K562 (cell line): ENCODE measurements at regions not wholly inside any gene's neighbourhood (a gene's known extent, or its start where the extent isn't known, plus 50 kb on each side); places are given as distances from the start of the nearest gene placed in this dataset.

Source experiments
- ATAC-seq: fragments of 200-7000 bp; cut with Tn5 transposase; 3 replicates; pipeline ENCODE4 v1.9.1; 2020; ENCODE audit warnings: moderate library complexity
- BruUV-seq: library from RNA; stranded (reverse); fragments of 400-500 nt; replicated peaks from 2 replicates; lab custom pipeline; 2021; lab: Mats Ljungman, UMichigan
- CTCF ChIA-PET: fragments of 300-600 bp; formaldehyde crosslinking; extraction: SDS; loops from one replicate; lab custom pipeline; 2021; ENCODE audit warnings: low intra/inter-chr PET ratio; lab: Yijun Ruan, JAX
- POLR2A ChIA-PET: fragments of 300-600, 350-650 bp; sonication (Branson Sonifier 250); formaldehyde crosslinking; extraction: SDS; loops from one replicate; lab custom pipeline; 2021; ENCODE audit warnings: antibody characterized with exemption, inconsistent platforms; lab: Yijun Ruan, JAX
- DNase-seq, 4 experiments: peaks; one replicate each; pipeline versions ENCODE4 v3.0.0 to v3.0.0-alpha.2; 2011 to 2018; ENCODE audit warnings: low spot score in 3 of 4, mixed read lengths in 3 of 4; ENCODE audit errors: extremely low read depth in 1 of 4
- FAIRE-seq: peaks from 2 replicates; lab custom pipeline; 2011; peaks lifted over from hg19 to GRCh38; lab: Jason Lieb, UNC
- H2AFZ ChIP-seq: 2 replicates; pipeline ENCODE4 v1.6.0; 2011; ENCODE audit warnings: low read depth, low read length, control low read depth, inconsistent platforms
- H3K27ac ChIP-seq: fragments of 200-600 bp; 3 replicates; pipeline ENCODE4 v1.8.0; 2011; ENCODE audit warnings: low read depth, mild to moderate bottlenecking, control low read depth, inconsistent platforms, low read length, moderate library complexity, mixed read lengths; ENCODE audit errors: extremely low read depth
- H3K27me3 ChIP-seq, 2 experiments: fragments of 300-600 bp in 1 of 2; 2 replicates in 1 of 2; 3 replicates in 1 of 2; pipeline versions ENCODE4 v1.6.0 to v1.8.0; 2011; ENCODE audit warnings: inconsistent platforms in 2 of 2, low read length in 2 of 2, mild to moderate bottlenecking in 1 of 2, mixed read lengths in 1 of 2, moderate library complexity in 1 of 2; ENCODE audit not compliant: control insufficient read depth in 2 of 2, insufficient read depth in 2 of 2
- H3K36me3 ChIP-seq: fragments of 300-600 bp; 3 replicates; pipeline ENCODE4 v1.8.0; 2011; ENCODE audit warnings: mild to moderate bottlenecking, low read length, inconsistent platforms; ENCODE audit not compliant: control insufficient read depth, insufficient read depth
- H3K4me1 ChIP-seq, 2 experiments: fragments of 200-600 bp in 1 of 2; replicated peaks in 1 of 2; 2 replicates in 1 of 2; 3 replicates in 1 of 2; pipeline versions ENCODE4 v1.5.1 to v1.8.0; 2011; ENCODE audit warnings: inconsistent platforms in 2 of 2, low read length in 2 of 2, mild to moderate bottlenecking in 1 of 2, mixed read lengths in 1 of 2, moderate library complexity in 1 of 2; ENCODE audit not compliant: control insufficient read depth in 2 of 2, insufficient read depth in 2 of 2
- H3K4me2 ChIP-seq: 2 replicates; pipeline ENCODE4 v1.6.1; 2011; ENCODE audit warnings: low read length, control low read depth, inconsistent platforms, mixed read lengths; ENCODE audit not compliant: insufficient read depth
- H3K4me3 ChIP-seq: fragments of 200-600 bp; sonication (generic), shearing (Covaris generic); 2 replicates; pipeline ENCODE4 v1.5.1; 2016; ENCODE audit warnings: control low read depth, inconsistent platforms
- H3K79me2 ChIP-seq: fragments of 200-600 bp; 3 replicates; pipeline ENCODE4 v1.8.0; 2011; ENCODE audit warnings: low read length, inconsistent platforms; ENCODE audit not compliant: control insufficient read depth, insufficient read depth
- H3K9ac ChIP-seq, 2 experiments: 2 replicates each; pipeline versions ENCODE4 v1.6.0 to v1.6.1; 2011; ENCODE audit warnings: low read depth in 2 of 2, low read length in 2 of 2, control low read depth in 1 of 2, inconsistent platforms in 1 of 2, mild to moderate bottlenecking in 1 of 2, mixed read lengths in 1 of 2; ENCODE audit not compliant: insufficient read depth in 1 of 2
- H3K9me1 ChIP-seq: one replicate; pipeline ENCODE4 v1.6.0; 2011; ENCODE audit warnings: inconsistent platforms, mild to moderate bottlenecking, low read length, moderate library complexity; ENCODE audit not compliant: control insufficient read depth, insufficient read depth
- H3K9me3 ChIP-seq: replicated peaks from 2 replicates; pipeline ENCODE4 v1.5.1; 2011; ENCODE audit warnings: low read depth, low read length, inconsistent platforms; ENCODE audit not compliant: control insufficient read depth, insufficient read depth
- H4K20me1 ChIP-seq: replicated peaks from 2 replicates; pipeline ENCODE4 v1.6.1; 2011; ENCODE audit warnings: low read length, inconsistent platforms, mixed read lengths; ENCODE audit not compliant: control insufficient read depth, insufficient read depth
- CBX3 ChIP-seq, 2 experiments: IDR thresholded peaks; 1 replicate in 1 of 2; 2 replicates in 1 of 2; pipeline ENCODE4 v1.6.1; 2012; ENCODE audit warnings: inconsistent platforms in 2 of 2, low read length in 2 of 2, borderline replicate concordance in 1 of 2, control low read depth in 1 of 2
- FOXK1 ChIP-seq: sonication (generic); formaldehyde crosslinking; IDR thresholded peaks from 2 replicates; pipeline ENCODE4 v1.8.0; 2022; ENCODE audit warnings: missing genetic modification reagents, mild to moderate bottlenecking, borderline replicate concordance
- KLF10 ChIP-seq: fragments of 250-450 bp; sonication (Bioruptor Pico); IDR thresholded peaks from 2 replicates; pipeline ENCODE4 v1.6.1; 2021; ENCODE audit warnings: matching md5 sums
- LCOR ChIP-seq: sonication (generic); formaldehyde crosslinking; IDR thresholded peaks from 2 replicates; pipeline ENCODE4 v1.8.0; 2022; ENCODE audit warnings: mild to moderate bottlenecking, missing genetic modification reagents
- PHF8 ChIP-seq: fragments of 200-600 bp; sonication (generic); IDR thresholded peaks from 2 replicates; pipeline ENCODE4 v1.6.1; 2012; ENCODE audit warnings: mixed run types, mild to moderate bottlenecking, inconsistent platforms, low read length, moderate library complexity, borderline replicate concordance
- RUNX1 ChIP-seq: sonication (generic); IDR thresholded peaks from 2 replicates; pipeline ENCODE4 v1.6.1; 2016; ENCODE audit warnings: antibody characterized with exemption, low read depth
- SP1 ChIP-seq: sonication (generic); formaldehyde crosslinking; IDR thresholded peaks from 2 replicates; pipeline ENCODE4 v1.8.1; 2022; ENCODE audit warnings: mild to moderate bottlenecking, missing genetic modification reagents
- SRSF9 ChIP-seq: fragments of 200-400 bp; formaldehyde crosslinking; IDR thresholded peaks from 2 replicates; pipeline ENCODE4 v1.6.1; 2017; ENCODE audit warnings: low read depth, low read length, borderline replicate concordance
- ZBTB33 ChIP-seq: sonication (generic); formaldehyde crosslinking; IDR thresholded peaks from 2 replicates; pipeline ENCODE4 v1.8.1; 2023; ENCODE audit warnings: mild to moderate bottlenecking, missing genetic modification reagents
- ZNF436 ChIP-seq: fragments of 250-450, 450-650 bp; sonication (Bioruptor Pico); formaldehyde crosslinking; IDR thresholded peaks from 2 replicates; pipeline ENCODE4 v1.7.0; 2020; ENCODE audit warnings: mild to moderate bottlenecking
- ZNF780A ChIP-seq: fragments of 250-450 bp; sonication (Bioruptor Pico); IDR thresholded peaks from 2 replicates; pipeline ENCODE4 v1.5.0; 2021; ENCODE audit warnings: mild to moderate bottlenecking
- WGBS: fragments of 100-300 bp; shearing (Covaris generic); methylation state at CpG from one replicate; pipeline ENCODE4 v1.1.6; 2016; ENCODE audit warnings: low coverage, mixed read lengths; ENCODE audit not compliant: insufficient coverage; ENCODE audit errors: missing lambda C conversion rate; 5-methylcytosine and 5-hydroxymethylcytosine counted together
- in situ Hi-C: fragments of 300-500 bp; cut with MboI; formaldehyde crosslinking; loops from 4 replicates; pipeline ENCODE4 v1.15.0; 2018; ENCODE audit warnings: inconsistent platforms, mixed read lengths
- intact Hi-C: fragments of 100-400 bp; cut with micrococcal nuclease; formaldehyde crosslinking; loops from 2 replicates; pipeline ENCODE4 v1.14.2; 2022
- TF ChIP-seq, protein P1 (sequence below): fragments of 250-450 bp; sonication (Bioruptor Pico); IDR thresholded peaks from 2 replicates; pipeline ENCODE4 v1.8.0; 2021; ENCODE audit warnings: moderate library complexity, mild to moderate bottlenecking, inconsistent platforms
- TF ChIP-seq, protein P2 (sequence below): IDR thresholded peaks from 3 replicates; pipeline ENCODE4 v1.6.1; 2011; ENCODE audit warnings: borderline replicate concordance, mild to moderate bottlenecking; ENCODE audit not compliant: insufficient read length, insufficient read depth

GRCh38 chr18:78199611-78200010, 780.0 kb upstream of the SALL3 start:
- no peaks in the 10 kb centered on the region for H3K27me3 ChIP-seq
- intact Hi-C loops (no loop called here), in situ Hi-C loops (no loop called here)
- no peak for TF ChIP-seq ZNF436 (CRISPR knock-in tag)
- TF ChIP-seq KLF10 (CRISPR knock-in tag), result no peak
- TF ChIP-seq, protein P1, sequence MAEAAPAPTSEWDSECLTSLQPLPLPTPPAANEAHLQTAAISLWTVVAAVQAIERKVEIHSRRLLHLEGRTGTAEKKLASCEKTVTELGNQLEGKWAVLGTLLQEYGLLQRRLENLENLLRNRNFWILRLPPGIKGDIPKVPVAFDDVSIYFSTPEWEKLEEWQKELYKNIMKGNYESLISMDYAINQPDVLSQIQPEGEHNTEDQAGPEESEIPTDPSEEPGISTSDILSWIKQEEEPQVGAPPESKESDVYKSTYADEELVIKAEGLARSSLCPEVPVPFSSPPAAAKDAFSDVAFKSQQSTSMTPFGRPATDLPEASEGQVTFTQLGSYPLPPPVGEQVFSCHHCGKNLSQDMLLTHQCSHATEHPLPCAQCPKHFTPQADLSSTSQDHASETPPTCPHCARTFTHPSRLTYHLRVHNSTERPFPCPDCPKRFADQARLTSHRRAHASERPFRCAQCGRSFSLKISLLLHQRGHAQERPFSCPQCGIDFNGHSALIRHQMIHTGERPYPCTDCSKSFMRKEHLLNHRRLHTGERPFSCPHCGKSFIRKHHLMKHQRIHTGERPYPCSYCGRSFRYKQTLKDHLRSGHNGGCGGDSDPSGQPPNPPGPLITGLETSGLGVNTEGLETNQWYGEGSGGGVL (CRISPR knock-in tag), result no peak
- no peak for TF ChIP-seq SRSF9
- TF ChIP-seq LCOR (CRISPR knock-in tag), result no peak
- no peaks in the 10 kb centered on the region for H3K36me3 ChIP-seq
- no peak overlapping the region for H3K9ac ChIP-seq
- no peak for FAIRE-seq
- CTCF ChIA-PET, result no interaction called here
- BruUV-seq, result no TSS peak
- no peak overlapping the region for H2AFZ ChIP-seq
- 3% methylated on average over 4 of the region's 4 CpGs for WGBS
- no peak overlapping the region for H3K4me2 ChIP-seq
- H3K9me1 ChIP-seq, result no peaks in the 10 kb centered on the region
- H3K9me3 ChIP-seq, result no peaks in the 10 kb centered on the region
- POLR2A ChIA-PET, result no interaction called here
- no peak for ATAC-seq
- no peak overlapping the region for H3K4me3 ChIP-seq
- H3K79me2 ChIP-seq, result no peaks in the 10 kb centered on the region
- no peaks in the 10 kb centered on the region for H3K4me1 ChIP-seq
- H3K27ac ChIP-seq, result no peak overlapping the region
- no peaks in the 10 kb centered on the region for H4K20me1 ChIP-seq
- DNase-seq, result no peak

- H3K9me1 ChIP-seq, result no peaks in the 10 kb centered on the region
- 0% methylated on average over 10 of the region's 10 CpGs for WGBS
- no peak overlapping the region for H3K4me3 ChIP-seq
- in situ Hi-C loops, result no loop called here
- ChIA-PET CTCF (no interaction called here), POLR2A (no interaction called here)
- no peaks in the 10 kb centered on the region for H3K36me3 ChIP-seq
- no peak for ATAC-seq
- no peaks in the 10 kb centered on the region for H3K9me3 ChIP-seq
- H4K20me1 ChIP-seq, result no peaks in the 10 kb centered on the region
- no peak overlapping the region for H3K4me2 ChIP-seq
- no peaks in the 10 kb centered on the region for H3K27me3 ChIP-seq
- H3K4me1 ChIP-seq, result no peaks in the 10 kb centered on the region
- DNase-seq, result no peak
- no peak overlapping the region for H2AFZ ChIP-seq
- H3K9ac ChIP-seq, result no peak overlapping the region
- BruUV-seq, result no TSS peak
- no peaks in the 10 kb centered on the region for H3K79me2 ChIP-seq
- intact Hi-C loops, result no loop called here
- no peak for FAIRE-seq
- no peak overlapping the region for H3K27ac ChIP-seq
- TF ChIP-seq ZNF780A (CRISPR knock-in tag), result no peak
- TF ChIP-seq FOXK1, result no peak
- no peak for TF ChIP-seq CBX3 (IDR thresholded peaks at IDR 0.05; ENCODE audit: borderline replicate concordance in 1 of 2, low read length in 2 of 2)
- TF ChIP-seq RUNX1, result no peak
- no peak for TF ChIP-seq PHF8
- no peak for TF ChIP-seq SP1 (CRISPR knock-in tag)
- no peak for TF ChIP-seq ZBTB33 (CRISPR knock-in tag)
- TF ChIP-seq, protein P2, sequence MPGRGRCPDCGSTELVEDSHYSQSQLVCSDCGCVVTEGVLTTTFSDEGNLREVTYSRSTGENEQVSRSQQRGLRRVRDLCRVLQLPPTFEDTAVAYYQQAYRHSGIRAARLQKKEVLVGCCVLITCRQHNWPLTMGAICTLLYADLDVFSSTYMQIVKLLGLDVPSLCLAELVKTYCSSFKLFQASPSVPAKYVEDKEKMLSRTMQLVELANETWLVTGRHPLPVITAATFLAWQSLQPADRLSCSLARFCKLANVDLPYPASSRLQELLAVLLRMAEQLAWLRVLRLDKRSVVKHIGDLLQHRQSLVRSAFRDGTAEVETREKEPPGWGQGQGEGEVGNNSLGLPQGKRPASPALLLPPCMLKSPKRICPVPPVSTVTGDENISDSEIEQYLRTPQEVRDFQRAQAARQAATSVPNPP, result no peak
Observed at GRCh38 chr18:78207942-78208341, 771.7 kb upstream of the SALL3 start.
